ENCODE measurements at regions not wholly inside any gene's neighbourhood (a gene's known extent, or its start where the extent isn't known, plus 50 kb on each side); places are given as distances from the start of the nearest gene placed in this dataset.

- TF ChIP-seq, protein P1, sequence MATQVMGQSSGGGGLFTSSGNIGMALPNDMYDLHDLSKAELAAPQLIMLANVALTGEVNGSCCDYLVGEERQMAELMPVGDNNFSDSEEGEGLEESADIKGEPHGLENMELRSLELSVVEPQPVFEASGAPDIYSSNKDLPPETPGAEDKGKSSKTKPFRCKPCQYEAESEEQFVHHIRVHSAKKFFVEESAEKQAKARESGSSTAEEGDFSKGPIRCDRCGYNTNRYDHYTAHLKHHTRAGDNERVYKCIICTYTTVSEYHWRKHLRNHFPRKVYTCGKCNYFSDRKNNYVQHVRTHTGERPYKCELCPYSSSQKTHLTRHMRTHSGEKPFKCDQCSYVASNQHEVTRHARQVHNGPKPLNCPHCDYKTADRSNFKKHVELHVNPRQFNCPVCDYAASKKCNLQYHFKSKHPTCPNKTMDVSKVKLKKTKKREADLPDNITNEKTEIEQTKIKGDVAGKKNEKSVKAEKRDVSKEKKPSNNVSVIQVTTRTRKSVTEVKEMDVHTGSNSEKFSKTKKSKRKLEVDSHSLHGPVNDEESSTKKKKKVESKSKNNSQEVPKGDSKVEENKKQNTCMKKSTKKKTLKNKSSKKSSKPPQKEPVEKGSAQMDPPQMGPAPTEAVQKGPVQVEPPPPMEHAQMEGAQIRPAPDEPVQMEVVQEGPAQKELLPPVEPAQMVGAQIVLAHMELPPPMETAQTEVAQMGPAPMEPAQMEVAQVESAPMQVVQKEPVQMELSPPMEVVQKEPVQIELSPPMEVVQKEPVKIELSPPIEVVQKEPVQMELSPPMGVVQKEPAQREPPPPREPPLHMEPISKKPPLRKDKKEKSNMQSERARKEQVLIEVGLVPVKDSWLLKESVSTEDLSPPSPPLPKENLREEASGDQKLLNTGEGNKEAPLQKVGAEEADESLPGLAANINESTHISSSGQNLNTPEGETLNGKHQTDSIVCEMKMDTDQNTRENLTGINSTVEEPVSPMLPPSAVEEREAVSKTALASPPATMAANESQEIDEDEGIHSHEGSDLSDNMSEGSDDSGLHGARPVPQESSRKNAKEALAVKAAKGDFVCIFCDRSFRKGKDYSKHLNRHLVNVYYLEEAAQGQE (IDR thresholded peaks at IDR 0.05; ENCODE audit: insufficient read depth in 1 of 2, low read depth in 2 of 2, low read length in 1 of 2): no peak
- TF ChIP-seq, protein P2, sequence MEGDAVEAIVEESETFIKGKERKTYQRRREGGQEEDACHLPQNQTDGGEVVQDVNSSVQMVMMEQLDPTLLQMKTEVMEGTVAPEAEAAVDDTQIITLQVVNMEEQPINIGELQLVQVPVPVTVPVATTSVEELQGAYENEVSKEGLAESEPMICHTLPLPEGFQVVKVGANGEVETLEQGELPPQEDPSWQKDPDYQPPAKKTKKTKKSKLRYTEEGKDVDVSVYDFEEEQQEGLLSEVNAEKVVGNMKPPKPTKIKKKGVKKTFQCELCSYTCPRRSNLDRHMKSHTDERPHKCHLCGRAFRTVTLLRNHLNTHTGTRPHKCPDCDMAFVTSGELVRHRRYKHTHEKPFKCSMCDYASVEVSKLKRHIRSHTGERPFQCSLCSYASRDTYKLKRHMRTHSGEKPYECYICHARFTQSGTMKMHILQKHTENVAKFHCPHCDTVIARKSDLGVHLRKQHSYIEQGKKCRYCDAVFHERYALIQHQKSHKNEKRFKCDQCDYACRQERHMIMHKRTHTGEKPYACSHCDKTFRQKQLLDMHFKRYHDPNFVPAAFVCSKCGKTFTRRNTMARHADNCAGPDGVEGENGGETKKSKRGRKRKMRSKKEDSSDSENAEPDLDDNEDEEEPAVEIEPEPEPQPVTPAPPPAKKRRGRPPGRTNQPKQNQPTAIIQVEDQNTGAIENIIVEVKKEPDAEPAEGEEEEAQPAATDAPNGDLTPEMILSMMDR (IDR thresholded peaks at IDR 0.05): no peak
- no peak for TF ChIP-seq TCF7L2 (IDR thresholded peaks at IDR 0.05; ENCODE audit: low read depth, low read length)
Observed at GRCh38 chr4:111718763-111719559, 426.3 kb upstream of the FAM241A start.
